OCI-LY7 (cell line): ENCODE measurements at regions not wholly inside any gene's neighbourhood (a gene's known extent, or its start where the extent isn't known, plus 50 kb on each side); places are given as distances from the start of the nearest gene placed in this dataset.

Source experiments
- BruUV-seq: library from RNA; stranded (reverse); fragments of 400-500 nt; replicated peaks from 2 replicates; lab custom pipeline; 2021; lab: Mats Ljungman, UMichigan
- CTCF ChIA-PET: fragments of 300-600 bp; sonication (Branson Sonifier 250); formaldehyde crosslinking; loops from one replicate; lab custom pipeline; 2022; ENCODE audit warnings: antibody characterized with exemption; ENCODE audit not compliant: unreplicated experiment; lab: Charles Lee
- POLR2A ChIA-PET: fragments of 300-600 bp; sonication (Branson Sonifier 250); formaldehyde crosslinking; loops from one replicate; lab custom pipeline; 2022; ENCODE audit warnings: antibody characterized with exemption; lab: Charles Lee
- DNase-seq: peaks from one replicate; pipeline ENCODE4 v3.0.0-alpha.2; 2015; ENCODE audit warnings: low spot score
- H2AFZ ChIP-seq: fragments of 200-600 bp; sonication (generic), shearing (Covaris generic); 2 replicates; pipeline ENCODE4 v1.6.1; 2014; ENCODE audit warnings: mild to moderate bottlenecking, antibody characterized with exemption, low read length, moderate library complexity
- H3K27ac ChIP-seq: fragments of 200-600 bp; sonication (generic); 2 replicates; pipeline ENCODE4 v1.5.1; 2014; ENCODE audit warnings: mixed run types, low read depth, mild to moderate bottlenecking, moderate library complexity, low read length, inconsistent platforms; ENCODE audit not compliant: poor library complexity, severe bottlenecking
- H3K36me3 ChIP-seq: fragments of 200-600 bp; sonication (generic); 2 replicates; pipeline ENCODE4 v1.6.1; 2014; ENCODE audit warnings: mild to moderate bottlenecking, antibody characterized with exemption, low read length, moderate library complexity, mixed read lengths; ENCODE audit not compliant: insufficient read depth
- H3K4me1 ChIP-seq: fragments of 200-600 bp; sonication (generic); 2 replicates; pipeline ENCODE4 v1.5.1; 2014; ENCODE audit warnings: mild to moderate bottlenecking, low read length; ENCODE audit not compliant: insufficient read depth, poor library complexity, severe bottlenecking
- H3K4me2 ChIP-seq: fragments of 200-600 bp; sonication (generic); 2 replicates; pipeline ENCODE4 v1.6.1; 2014; ENCODE audit warnings: mild to moderate bottlenecking, low read length
- H3K4me3 ChIP-seq: fragments of 200-600 bp; sonication (generic); 2 replicates; pipeline ENCODE4 v1.5.1; 2014; ENCODE audit warnings: mild to moderate bottlenecking, low read depth, low read length; ENCODE audit not compliant: poor library complexity, severe bottlenecking
- H3K79me2 ChIP-seq: fragments of 200-600 bp; sonication (generic); 2 replicates; pipeline ENCODE4 v1.6.1; 2016; ENCODE audit warnings: low read depth, mild to moderate bottlenecking, low read length, moderate library complexity, mixed read lengths; ENCODE audit not compliant: insufficient read depth
- H3K9me2 ChIP-seq: fragments of 200-600 bp; sonication (generic); 2 replicates; pipeline ENCODE4 v1.6.1; 2016; ENCODE audit warnings: mild to moderate bottlenecking, low read length, mixed read lengths; ENCODE audit not compliant: insufficient read depth
- H3K9me3 ChIP-seq: fragments of 200-600 bp; sonication (generic); 2 replicates; pipeline ENCODE4 v1.6.1; 2014; ENCODE audit warnings: mild to moderate bottlenecking, mixed run types, low read length, mixed read lengths
- H4K20me1 ChIP-seq: fragments of 200-600 bp; sonication (generic); 2 replicates; pipeline ENCODE4 v1.6.1; 2014; ENCODE audit warnings: mild to moderate bottlenecking, antibody characterized with exemption, low read length, moderate library complexity, mixed read lengths; ENCODE audit not compliant: insufficient read depth
- CTCF ChIP-seq: fragments of 200-600 bp; sonication (generic); conservative IDR thresholded peaks from 2 replicates; pipeline ENCODE4 v1.5.1; 2014; ENCODE audit warnings: mild to moderate bottlenecking, antibody characterized with exemption, low read length, moderate library complexity, mixed read lengths
- EZH2phosphoT487 ChIP-seq: fragments of 200-600 bp; sonication (generic); IDR thresholded peaks from 2 replicates; pipeline ENCODE4 v1.6.1; 2018; ENCODE audit warnings: low read depth, borderline replicate concordance, mild to moderate bottlenecking, mixed run types, antibody characterized with exemption, low read length, moderate library complexity, mixed read lengths
- intact Hi-C: fragments of 100-400 bp; cut with micrococcal nuclease; formaldehyde crosslinking; loops from one replicate; pipeline ENCODE4 v1.10.0; 2022; ENCODE audit not compliant: unreplicated experiment

GRCh38 chr13:64300239-64300638 lies 2884.6 kb upstream of the PCDH20 start:
- Histone ChIP-seq H3K36me3 (no peaks in the 10 kb centered on the region), H3K9me2 (no peaks in the 10 kb centered on the region), H3K27ac (no peak overlapping the region), H3K79me2 (no peaks in the 10 kb centered on the region), H3K4me2 (no peak overlapping the region), H3K9me3 (no peaks in the 10 kb centered on the region), H3K4me1 (no peaks in the 10 kb centered on the region), H3K4me3 (no peak overlapping the region), H4K20me1 (no peaks in the 10 kb centered on the region), H2AFZ (no peak overlapping the region)
- no peak for TF ChIP-seq CTCF
- TF ChIP-seq EZH2phosphoT487 = no peak
- ChIA-PET POLR2A (no interaction called here), CTCF (no interaction called here)
- intact Hi-C loops = no loop called here
- no TSS peak for BruUV-seq
- no peak for DNase-seq

- no peaks in the 10 kb centered on the region for H3K9me3 ChIP-seq
- no peaks in the 10 kb centered on the region for H3K79me2 ChIP-seq
- no peaks in the 10 kb centered on the region for H4K20me1 ChIP-seq
- ChIA-PET CTCF (no interaction called here), POLR2A (no interaction called here)
- no peak for DNase-seq
- H3K36me3 ChIP-seq = no peaks in the 10 kb centered on the region
- no peak overlapping the region for H3K4me2 ChIP-seq
- H3K4me3 ChIP-seq = no peak overlapping the region
- no peaks in the 10 kb centered on the region for H3K4me1 ChIP-seq
- H3K9me2 ChIP-seq = no peaks in the 10 kb centered on the region
- no TSS peak for BruUV-seq
- TF ChIP-seq EZH2phosphoT487 (no peak), CTCF (no peak)
- intact Hi-C loops = no loop called here
- H2AFZ ChIP-seq = no peak overlapping the region
- H3K27ac ChIP-seq = no peak overlapping the region
Observed at GRCh38 chr13:64293923-64294322, 2878.3 kb upstream of the PCDH20 start.

- no peak for DNase-seq
- H3K79me2 ChIP-seq = no peaks in the 10 kb centered on the region
- ChIA-PET CTCF (no interaction called here), POLR2A (no interaction called here)
- no peaks in the 10 kb centered on the region for H3K4me1 ChIP-seq
- H3K4me3 ChIP-seq = no peak overlapping the region
- intact Hi-C loops = no loop called here
- no peaks in the 10 kb centered on the region for H4K20me1 ChIP-seq
- no peaks in the 10 kb centered on the region for H3K36me3 ChIP-seq
- TF ChIP-seq EZH2phosphoT487 = no peak
- no peak for TF ChIP-seq CTCF
- H3K27ac ChIP-seq = no peak overlapping the region
- no TSS peak for BruUV-seq
- H3K9me3 ChIP-seq = no peaks in the 10 kb centered on the region
- H3K9me2 ChIP-seq = no peaks in the 10 kb centered on the region
- no peak overlapping the region for H3K4me2 ChIP-seq
- no peak overlapping the region for H2AFZ ChIP-seq
Observed at GRCh38 chr13:64289702-64290101, 2874.1 kb upstream of the PCDH20 start.
